Spleen (tissue), 7 donors: ENCODE measurements at regions not wholly inside any gene's neighbourhood (a gene's known extent, or its start where the extent isn't known, plus 50 kb on each side); places are given as distances from the start of the nearest gene placed in this dataset.
"Not testable (repeated sequence)": the region's sequence is repeated elsewhere in the genome, so short reads cannot be mapped to it uniquely, and the experiment has no call there.

Experiments used
- CTCF ChIP-seq, 11 experiments: fragments of 200-600 bp in 7 of 11; fragments of 450-650 bp in 4 of 11; sonication (generic) in 4 of 11; IDR thresholded peaks in 8 of 11; conservative IDR thresholded peaks in 3 of 11; 1 replicate in 7 of 11; 2 replicates in 4 of 11; pipeline versions ENCODE4 v1.4.0 to v1.8.0; 2016 to 2021; ENCODE audit warnings: antibody characterized with exemption in 11 of 11, inconsistent platforms in 4 of 11, mild to moderate bottlenecking in 1 of 11
- POLR2A ChIP-seq, 3 donors: fragments of 450-650 bp; IDR thresholded peaks; one replicate each; pipeline ENCODE4 v1.5.1; 2017; ENCODE audit warnings: antibody characterized with exemption in 3 of 3, mild to moderate bottlenecking in 1 of 3
- POLR2AphosphoS5 ChIP-seq, 3 donors: sonication (generic); formaldehyde crosslinking; IDR thresholded peaks; one replicate each; pipeline ENCODE4 v1.5.1; 2017; ENCODE audit warnings: antibody characterized with exemption in 3 of 3
- donor health status: DM: no; HTN: no; CAD: no; lungs with moderate emphysema.
- donor health status: DM: no; HTN: no; CAD: no.
- donor health status: DM: no; HTN: no; CAD: no.

GRCh38 chr21:9247616-9248317 lies 1273.6 kb upstream of the TPTE start:
- TF ChIP-seq CTCF (IDR thresholded peaks at IDR 0.05 in 8 of 11, conservative IDR thresholded peaks at IDR 0.05 in 3 of 11); POLR2A (IDR thresholded peaks at IDR 0.05); POLR2AphosphoS5 (IDR thresholded peaks at IDR 0.05): not testable (repeated sequence)
